ELR (cell line): ENCODE measurements at regions not wholly inside any gene's neighbourhood (a gene's known extent, or its start where the extent isn't known, plus 50 kb on each side); places are given as distances from the start of the nearest gene placed in this dataset.
"Not testable (repeated sequence)": the region's sequence is repeated elsewhere in the genome, so short reads cannot be mapped to it uniquely, and the experiment has no call there.

ENCODE experiments used
- DNase-seq: peaks from one replicate; pipeline ENCODE4 v3.0.0-alpha.2; 2015; ENCODE audit warnings: low read depth

DNA sequence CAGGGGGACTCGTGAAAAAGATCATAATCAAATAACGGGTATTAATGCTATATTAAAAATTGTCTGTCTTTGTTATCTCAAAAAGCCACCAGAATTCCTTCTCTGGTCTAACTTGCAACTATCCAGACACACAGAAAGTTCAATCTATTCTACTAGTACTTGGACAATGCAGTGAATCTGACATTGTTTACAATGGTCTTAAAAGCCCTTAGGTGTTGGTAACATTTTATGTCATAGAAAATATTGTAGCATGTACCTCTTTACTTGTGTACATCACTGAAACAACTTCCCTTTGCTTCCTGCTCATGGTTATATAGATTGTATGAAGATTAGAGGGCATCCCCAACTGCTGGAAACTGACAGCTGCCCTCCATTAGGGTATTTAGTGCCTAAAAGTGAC lies 71.1 kb upstream of the PPP3CA start:
- DNase-seq: no peak

- DNase-seq: no peak
Observed at GRCh38 chr4:101418055-101418454, 70.7 kb upstream of the PPP3CA start.

- no peak for DNase-seq
Observed at GRCh38 chr4:101417046-101417445, 69.7 kb upstream of the PPP3CA start.

GRCh38 chr4:101415962-101416361 lies 68.6 kb upstream of the PPP3CA start:
- DNase-seq: no peak

GRCh38 chr4:101414496-101414895 lies 67.2 kb upstream of the PPP3CA start:
- no peak for DNase-seq

- DNase-seq: no peak
Observed at GRCh38 chr4:101411926-101412325, 64.6 kb upstream of the PPP3CA start.

GRCh38 chr4:101411281-101411910 lies 64.1 kb upstream of the PPP3CA start:
- DNase-seq: not testable (repeated sequence)

GRCh38 chr4:101400096-101400495 lies 52.8 kb upstream of the PPP3CA start:
- DNase-seq: peak; percentile 71

- DNase-seq: no peak
Observed at GRCh38 chr4:101398807-101399206, 51.5 kb upstream of the PPP3CA start.
